K562 (cell line): ENCODE measurements at regions not wholly inside any gene's neighbourhood (a gene's known extent, or its start where the extent isn't known, plus 50 kb on each side); places are given as distances from the start of the nearest gene placed in this dataset.

Experiments
- ATAC-seq: fragments of 200-7000 bp; cut with Tn5 transposase; 3 replicates; pipeline ENCODE4 v1.9.1; 2020; ENCODE audit warnings: moderate library complexity
- BruUV-seq: library from RNA; stranded (reverse); fragments of 400-500 nt; replicated peaks from 2 replicates; lab custom pipeline; 2021; lab: Mats Ljungman, UMichigan
- CTCF ChIA-PET: fragments of 300-600 bp; formaldehyde crosslinking; extraction: SDS; loops from one replicate; lab custom pipeline; 2021; ENCODE audit warnings: low intra/inter-chr PET ratio; lab: Yijun Ruan, JAX
- POLR2A ChIA-PET: fragments of 300-600, 350-650 bp; sonication (Branson Sonifier 250); formaldehyde crosslinking; extraction: SDS; loops from one replicate; lab custom pipeline; 2021; ENCODE audit warnings: antibody characterized with exemption, inconsistent platforms; lab: Yijun Ruan, JAX
- DNase-seq, 4 experiments: peaks; one replicate each; pipeline versions ENCODE4 v3.0.0 to v3.0.0-alpha.2; 2011 to 2018; ENCODE audit warnings: low spot score in 3 of 4, mixed read lengths in 3 of 4; ENCODE audit errors: extremely low read depth in 1 of 4
- FAIRE-seq: peaks from 2 replicates; lab custom pipeline; 2011; peaks lifted over from hg19 to GRCh38; lab: Jason Lieb, UNC
- H2AFZ ChIP-seq: 2 replicates; pipeline ENCODE4 v1.6.0; 2011; ENCODE audit warnings: low read depth, low read length, control low read depth, inconsistent platforms
- H3K27ac ChIP-seq: fragments of 200-600 bp; 3 replicates; pipeline ENCODE4 v1.8.0; 2011; ENCODE audit warnings: low read depth, mild to moderate bottlenecking, control low read depth, inconsistent platforms, low read length, moderate library complexity, mixed read lengths; ENCODE audit errors: extremely low read depth
- H3K27me3 ChIP-seq, 2 experiments: fragments of 300-600 bp in 1 of 2; 2 replicates in 1 of 2; 3 replicates in 1 of 2; pipeline versions ENCODE4 v1.6.0 to v1.8.0; 2011; ENCODE audit warnings: inconsistent platforms in 2 of 2, low read length in 2 of 2, mild to moderate bottlenecking in 1 of 2, mixed read lengths in 1 of 2, moderate library complexity in 1 of 2; ENCODE audit not compliant: control insufficient read depth in 2 of 2, insufficient read depth in 2 of 2
- H3K36me3 ChIP-seq: fragments of 300-600 bp; 3 replicates; pipeline ENCODE4 v1.8.0; 2011; ENCODE audit warnings: mild to moderate bottlenecking, low read length, inconsistent platforms; ENCODE audit not compliant: control insufficient read depth, insufficient read depth
- H3K4me1 ChIP-seq, 2 experiments: fragments of 200-600 bp in 1 of 2; replicated peaks in 1 of 2; 2 replicates in 1 of 2; 3 replicates in 1 of 2; pipeline versions ENCODE4 v1.5.1 to v1.8.0; 2011; ENCODE audit warnings: inconsistent platforms in 2 of 2, low read length in 2 of 2, mild to moderate bottlenecking in 1 of 2, mixed read lengths in 1 of 2, moderate library complexity in 1 of 2; ENCODE audit not compliant: control insufficient read depth in 2 of 2, insufficient read depth in 2 of 2
- H3K4me2 ChIP-seq: 2 replicates; pipeline ENCODE4 v1.6.1; 2011; ENCODE audit warnings: low read length, control low read depth, inconsistent platforms, mixed read lengths; ENCODE audit not compliant: insufficient read depth
- H3K4me3 ChIP-seq: fragments of 200-600 bp; sonication (generic), shearing (Covaris generic); 2 replicates; pipeline ENCODE4 v1.5.1; 2016; ENCODE audit warnings: control low read depth, inconsistent platforms
- H3K79me2 ChIP-seq: fragments of 200-600 bp; 3 replicates; pipeline ENCODE4 v1.8.0; 2011; ENCODE audit warnings: low read length, inconsistent platforms; ENCODE audit not compliant: control insufficient read depth, insufficient read depth
- H3K9ac ChIP-seq, 2 experiments: 2 replicates each; pipeline versions ENCODE4 v1.6.0 to v1.6.1; 2011; ENCODE audit warnings: low read depth in 2 of 2, low read length in 2 of 2, control low read depth in 1 of 2, inconsistent platforms in 1 of 2, mild to moderate bottlenecking in 1 of 2, mixed read lengths in 1 of 2; ENCODE audit not compliant: insufficient read depth in 1 of 2
- H3K9me1 ChIP-seq: one replicate; pipeline ENCODE4 v1.6.0; 2011; ENCODE audit warnings: inconsistent platforms, mild to moderate bottlenecking, low read length, moderate library complexity; ENCODE audit not compliant: control insufficient read depth, insufficient read depth
- H3K9me3 ChIP-seq: replicated peaks from 2 replicates; pipeline ENCODE4 v1.5.1; 2011; ENCODE audit warnings: low read depth, low read length, inconsistent platforms; ENCODE audit not compliant: control insufficient read depth, insufficient read depth
- H4K20me1 ChIP-seq: replicated peaks from 2 replicates; pipeline ENCODE4 v1.6.1; 2011; ENCODE audit warnings: low read length, inconsistent platforms, mixed read lengths; ENCODE audit not compliant: control insufficient read depth, insufficient read depth
- CREB1 ChIP-seq, 2 experiments: sonication (generic) in 1 of 2; formaldehyde crosslinking in 1 of 2; IDR thresholded peaks; 2 replicates each; pipeline versions ENCODE4 v1.6.1 to v1.8.0; 2012 to 2022; ENCODE audit warnings: inconsistent platforms in 1 of 2, mild to moderate bottlenecking in 1 of 2, missing genetic modification reagents in 1 of 2, moderate library complexity in 1 of 2
- CSDE1 ChIP-seq, 2 experiments: fragments of 450-650 bp; IDR thresholded peaks; 2 replicates each; pipeline ENCODE4 v1.6.1; 2016; ENCODE audit warnings: mild to moderate bottlenecking in 1 of 2
- HDAC1 ChIP-seq, 2 experiments: fragments of 450-650 bp; IDR thresholded peaks; 2 replicates each; pipeline ENCODE4 v1.6.1; 2016 to 2017; ENCODE audit warnings: inconsistent platforms in 1 of 2, mild to moderate bottlenecking in 1 of 2, moderate library complexity in 1 of 2
- HNRNPL ChIP-seq: fragments of 200-400 bp; formaldehyde crosslinking; IDR thresholded peaks from 2 replicates; pipeline ENCODE4 v1.6.1; 2017; ENCODE audit warnings: low read depth, mild to moderate bottlenecking, low read length
- ID3 ChIP-seq, 2 experiments: fragments of 250-450 bp in 1 of 2; fragments of 450-650 bp in 1 of 2; sonication (Bioruptor Pico) in 1 of 2; IDR thresholded peaks; 2 replicates each; pipeline versions ENCODE4 v1.6.1 to v1.8.0; 2016 to 2021; ENCODE audit warnings: mild to moderate bottlenecking in 2 of 2, moderate library complexity in 2 of 2, missing compliant biosample characterization in 1 of 2, missing genetic modification characterization in 1 of 2
- PCBP2 ChIP-seq: fragments of 200-400 bp; formaldehyde crosslinking; IDR thresholded peaks from 2 replicates; pipeline ENCODE4 v1.6.1; 2018; ENCODE audit warnings: low read length, low read depth, mild to moderate bottlenecking, moderate library complexity; ENCODE audit not compliant: poor library complexity, severe bottlenecking
- ZNF239 ChIP-seq: fragments of 250-450 bp; sonication (Bioruptor Pico); IDR thresholded peaks from 2 replicates; pipeline ENCODE4 v1.4.0; 2020; ENCODE audit warnings: mild to moderate bottlenecking
- ZNF644 ChIP-seq: fragments of 200-800 bp; sonication (Bioruptor generic); IDR thresholded peaks from 2 replicates; pipeline ENCODE4 v1.6.1; 2016; ENCODE audit warnings: low read depth, missing genetic modification characterization, missing compliant biosample characterization
- whole genome bisulfite sequencing: fragments of 100-300 bp; shearing (Covaris generic); methylation state at CpG from one replicate; pipeline ENCODE4 v1.1.6; 2016; ENCODE audit warnings: low coverage, mixed read lengths; ENCODE audit not compliant: insufficient coverage; ENCODE audit errors: missing lambda C conversion rate; 5-methylcytosine and 5-hydroxymethylcytosine counted together
- in situ Hi-C: fragments of 300-500 bp; cut with MboI; formaldehyde crosslinking; loops from 4 replicates; pipeline ENCODE4 v1.15.0; 2018; ENCODE audit warnings: inconsistent platforms, mixed read lengths
- intact Hi-C: fragments of 100-400 bp; cut with micrococcal nuclease; formaldehyde crosslinking; loops from 2 replicates; pipeline ENCODE4 v1.14.2; 2022
- TF ChIP-seq, protein P1 (sequence below): sonication (generic); formaldehyde crosslinking; IDR thresholded peaks from 2 replicates; pipeline ENCODE4 v1.8.0; 2022; ENCODE audit warnings: mild to moderate bottlenecking, missing genetic modification reagents
- TF ChIP-seq, protein P2 (sequence below): sonication (generic); formaldehyde crosslinking; IDR thresholded peaks from 2 replicates; pipeline ENCODE4 v1.9.0; 2022; ENCODE audit warnings: mild to moderate bottlenecking, missing genetic modification reagents
- TF ChIP-seq, protein P3 (sequence below), 3 experiments: fragments of 200-800 bp in 1 of 3; fragments of 250-450 bp in 1 of 3; fragments of 450-650 bp in 1 of 3; sonication (Bioruptor Pico) in 1 of 3; sonication (Bioruptor generic) in 1 of 3; formaldehyde crosslinking in 1 of 3; IDR thresholded peaks; 2 replicates each; pipeline versions ENCODE4 v1.6.1 to v1.8.0; 2016 to 2022; ENCODE audit warnings: mild to moderate bottlenecking in 2 of 3, missing genetic modification characterization in 2 of 3, missing compliant biosample characterization in 1 of 3, moderate library complexity in 1 of 3

DNA sequence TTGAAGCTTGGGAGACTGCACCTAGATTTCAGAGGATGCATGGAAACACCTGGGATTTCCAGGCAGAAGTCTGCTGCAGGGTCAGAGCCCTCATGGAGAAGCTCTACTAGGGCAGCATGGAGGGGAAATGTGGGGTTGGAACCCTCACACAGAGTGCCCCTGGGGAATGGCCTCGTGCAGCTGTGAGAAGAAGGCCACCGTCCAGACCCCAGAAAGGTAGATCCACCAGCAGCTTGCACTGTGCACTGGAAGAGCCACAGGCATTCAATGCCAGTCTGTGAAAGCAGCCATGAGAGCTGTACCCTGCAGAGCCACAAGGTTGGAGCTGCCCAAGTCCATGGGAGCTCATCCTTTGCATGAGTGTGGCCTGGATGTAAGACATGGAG is 285.3 kb upstream of the FAM174A start:
- CTCF ChIA-PET = no interaction called here
- Histone ChIP-seq H3K9me1 (no peaks in the 10 kb centered on the region), H4K20me1 (no peaks in the 10 kb centered on the region), H3K27me3 (no peaks in the 10 kb centered on the region), H3K4me1 (no peaks in the 10 kb centered on the region), H3K9ac (no peak overlapping the region), H3K4me3 (no peak overlapping the region), H3K79me2 (no peaks in the 10 kb centered on the region), H3K4me2 (no peak overlapping the region), H3K9me3 (no peaks in the 10 kb centered on the region), H2AFZ (no peak overlapping the region), H3K36me3 (no peaks in the 10 kb centered on the region), H3K27ac (no peak overlapping the region)
- TF ChIP-seq ID3 (CRISPR knock-in tag; IDR thresholded peaks at IDR 0.05) (no peak), ID3 (tag; IDR thresholded peaks at IDR 0.05) (no peak), CREB1 (IDR thresholded peaks at IDR 0.05) (no peak), CREB1 (CRISPR knock-in tag; IDR thresholded peaks at IDR 0.05) (no peak), HNRNPL (no peak), CSDE1 (IDR thresholded peaks at IDR 0.05) (no peak), ZNF644 (tag) (no peak), ZNF239 (CRISPR knock-in tag) (no peak), PCBP2 (no peak), HDAC1 (IDR thresholded peaks at IDR 0.05) (no peak)
- TF ChIP-seq, protein P1, sequence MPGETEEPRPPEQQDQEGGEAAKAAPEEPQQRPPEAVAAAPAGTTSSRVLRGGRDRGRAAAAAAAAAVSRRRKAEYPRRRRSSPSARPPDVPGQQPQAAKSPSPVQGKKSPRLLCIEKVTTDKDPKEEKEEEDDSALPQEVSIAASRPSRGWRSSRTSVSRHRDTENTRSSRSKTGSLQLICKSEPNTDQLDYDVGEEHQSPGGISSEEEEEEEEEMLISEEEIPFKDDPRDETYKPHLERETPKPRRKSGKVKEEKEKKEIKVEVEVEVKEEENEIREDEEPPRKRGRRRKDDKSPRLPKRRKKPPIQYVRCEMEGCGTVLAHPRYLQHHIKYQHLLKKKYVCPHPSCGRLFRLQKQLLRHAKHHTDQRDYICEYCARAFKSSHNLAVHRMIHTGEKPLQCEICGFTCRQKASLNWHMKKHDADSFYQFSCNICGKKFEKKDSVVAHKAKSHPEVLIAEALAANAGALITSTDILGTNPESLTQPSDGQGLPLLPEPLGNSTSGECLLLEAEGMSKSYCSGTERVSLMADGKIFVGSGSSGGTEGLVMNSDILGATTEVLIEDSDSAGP (CRISPR knock-in tag) = no peak
- TF ChIP-seq, protein P2, sequence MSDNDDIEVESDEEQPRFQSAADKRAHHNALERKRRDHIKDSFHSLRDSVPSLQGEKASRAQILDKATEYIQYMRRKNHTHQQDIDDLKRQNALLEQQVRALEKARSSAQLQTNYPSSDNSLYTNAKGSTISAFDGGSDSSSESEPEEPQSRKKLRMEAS (CRISPR knock-in tag) = no peak
- TF ChIP-seq, protein P3, sequence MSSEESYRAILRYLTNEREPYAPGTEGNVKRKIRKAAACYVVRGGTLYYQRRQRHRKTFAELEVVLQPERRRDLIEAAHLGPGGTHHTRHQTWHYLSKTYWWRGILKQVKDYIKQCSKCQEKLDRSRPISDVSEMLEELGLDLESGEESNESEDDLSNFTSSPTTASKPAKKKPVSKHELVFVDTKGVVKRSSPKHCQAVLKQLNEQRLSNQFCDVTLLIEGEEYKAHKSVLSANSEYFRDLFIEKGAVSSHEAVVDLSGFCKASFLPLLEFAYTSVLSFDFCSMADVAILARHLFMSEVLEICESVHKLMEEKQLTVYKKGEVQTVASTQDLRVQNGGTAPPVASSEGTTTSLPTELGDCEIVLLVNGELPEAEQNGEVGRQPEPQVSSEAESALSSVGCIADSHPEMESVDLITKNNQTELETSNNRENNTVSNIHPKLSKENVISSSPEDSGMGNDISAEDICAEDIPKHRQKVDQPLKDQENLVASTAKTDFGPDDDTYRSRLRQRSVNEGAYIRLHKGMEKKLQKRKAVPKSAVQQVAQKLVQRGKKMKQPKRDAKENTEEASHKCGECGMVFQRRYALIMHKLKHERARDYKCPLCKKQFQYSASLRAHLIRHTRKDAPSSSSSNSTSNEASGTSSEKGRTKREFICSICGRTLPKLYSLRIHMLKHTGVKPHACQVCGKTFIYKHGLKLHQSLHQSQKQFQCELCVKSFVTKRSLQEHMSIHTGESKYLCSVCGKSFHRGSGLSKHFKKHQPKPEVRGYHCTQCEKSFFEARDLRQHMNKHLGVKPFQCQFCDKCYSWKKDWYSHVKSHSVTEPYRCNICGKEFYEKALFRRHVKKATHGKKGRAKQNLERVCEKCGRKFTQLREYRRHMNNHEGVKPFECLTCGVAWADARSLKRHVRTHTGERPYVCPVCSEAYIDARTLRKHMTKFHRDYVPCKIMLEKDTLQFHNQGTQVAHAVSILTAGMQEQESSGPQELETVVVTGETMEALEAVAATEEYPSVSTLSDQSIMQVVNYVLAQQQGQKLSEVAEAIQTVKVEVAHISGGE (CRISPR knock-in tag; IDR thresholded peaks at IDR 0.05) = no peak
- FAIRE-seq = no peak
- no peak for DNase-seq
- 0% methylated on average over 2 of the region's 2 CpGs for WGBS
- ATAC-seq = no peak
- POLR2A ChIA-PET = no interaction called here
- in situ Hi-C loops (no loop called here), intact Hi-C loops (no loop called here)
- BruUV-seq = no TSS peak
